ENCODE measurements at regions not wholly inside any gene's neighbourhood (a gene's known extent, or its start where the extent isn't known, plus 50 kb on each side); places are given as distances from the start of the nearest gene placed in this dataset.

DNA sequence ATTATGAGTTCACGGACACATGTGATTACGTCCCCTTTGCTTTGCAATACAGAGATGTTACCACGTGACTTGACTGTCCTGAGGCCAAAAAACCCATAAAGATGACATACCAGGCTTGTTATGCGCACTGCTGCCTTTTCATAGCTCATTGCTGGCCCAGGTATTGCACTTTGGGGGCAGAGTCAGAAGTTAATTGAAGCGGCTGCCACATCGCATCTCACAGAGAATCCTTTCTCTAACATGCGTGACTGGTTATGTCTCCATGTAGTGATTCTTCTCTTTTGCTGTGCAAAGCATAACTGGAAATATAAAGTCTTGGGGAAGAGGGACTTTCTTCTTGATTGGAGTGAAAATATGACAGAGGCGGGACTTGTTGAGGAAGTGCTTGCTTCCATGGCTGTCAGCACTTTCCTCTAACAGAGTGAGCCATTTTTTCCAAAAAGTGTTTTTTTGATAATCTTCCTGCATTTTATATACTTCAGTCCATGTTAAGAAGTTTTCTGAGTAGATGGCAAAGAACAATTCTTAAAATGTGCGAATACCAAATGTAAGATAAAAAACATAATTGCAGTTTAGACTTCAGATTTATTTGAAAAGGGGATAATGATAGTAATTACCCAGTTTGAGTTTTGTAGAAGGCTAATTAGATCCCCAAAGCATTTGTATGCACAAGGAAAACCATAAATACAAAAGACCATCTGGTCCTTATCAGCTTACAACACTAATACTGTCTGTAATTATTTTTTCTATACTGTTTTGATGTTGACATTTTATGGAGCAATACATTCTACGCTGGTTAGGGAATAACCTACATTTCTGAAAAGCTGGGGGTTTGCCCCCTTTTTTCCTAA, 324.6 kb upstream of the MTNR1B start:
- ATAC-seq (ENCODE audit: low read depth in 2 of 2) (no peak), DNase-seq (no peak)
- Mint-ChIP-seq H3K4me3 (no peak overlapping the region), H3K9me3 (peaks cover 0 to 5% (median 0%) of the 10 kb centered on the region in 7 donors), H3K36me3 (no peaks in the 10 kb centered on the region), H3K4me1 (no peaks in the 10 kb centered on the region), H3K27ac (no peak overlapping the region), H3K27me3 (no peaks in the 10 kb centered on the region)

DNA sequence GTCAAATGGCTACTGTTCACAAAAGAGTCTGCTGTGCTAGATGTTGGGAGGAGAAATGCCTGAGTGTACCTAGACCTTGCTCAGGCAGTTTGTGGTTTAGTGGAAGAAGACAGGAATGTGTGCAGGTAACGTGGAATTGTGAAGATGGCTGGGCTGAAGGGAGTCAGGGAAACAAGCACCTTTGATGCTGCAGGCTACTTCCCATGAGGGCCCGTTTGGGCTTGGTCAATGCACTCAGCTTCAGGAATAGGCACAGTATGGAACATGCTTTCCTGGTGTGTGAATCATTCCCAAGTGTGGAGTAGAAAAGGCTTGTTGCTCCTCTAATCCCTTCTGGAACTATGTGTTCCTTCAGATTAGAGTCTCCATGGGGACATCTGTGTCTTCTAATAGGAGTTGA, 318.3 kb upstream of the MTNR1B start:
- Mint-ChIP-seq H3K36me3 (no peaks in the 10 kb centered on the region), H3K4me3 (no peak overlapping the region), H3K9me3 (peaks cover 0 to 7% (median 0%) of the 10 kb centered on the region in 7 donors), H3K27ac (no peak overlapping the region), H3K27me3 (no peaks in the 10 kb centered on the region), H3K4me1 (no peaks in the 10 kb centered on the region)
- ATAC-seq (ENCODE audit: low read depth in 2 of 2) (no peak), DNase-seq (no peak)

GRCh38 chr11:92653454-92653853, 316.0 kb upstream of the MTNR1B start:
- Mint-ChIP-seq H3K9me3 (peaks cover 0 to 7% (median 0%) of the 10 kb centered on the region in 7 donors), H3K4me1 (no peaks in the 10 kb centered on the region), H3K4me3 (no peak overlapping the region), H3K36me3 (no peaks in the 10 kb centered on the region), H3K27me3 (no peaks in the 10 kb centered on the region), H3K27ac (no peak overlapping the region)
- ATAC-seq (ENCODE audit: low read depth in 2 of 2) (no peak), DNase-seq (no peak)

DNA sequence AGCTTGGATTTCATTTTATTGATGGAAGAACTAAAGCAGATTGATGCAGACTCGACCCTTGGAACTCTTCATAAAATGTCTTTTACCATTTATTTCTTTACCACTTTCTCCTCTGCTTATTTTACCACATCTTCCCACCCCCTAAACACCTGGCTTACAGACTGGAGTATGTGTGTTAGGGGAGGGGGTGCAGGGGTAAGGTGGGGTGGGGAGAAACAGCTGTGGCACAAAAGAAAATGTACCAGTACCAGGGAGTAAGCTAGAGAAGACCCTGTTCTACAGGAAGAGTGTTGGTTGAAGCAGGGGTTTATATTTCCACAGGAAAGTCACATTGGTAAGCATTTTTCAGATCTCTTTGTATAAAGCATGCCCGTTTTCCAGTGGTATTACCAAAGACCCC, 312.7 kb upstream of the MTNR1B start:
- Mint-ChIP-seq H3K4me1 (no peaks in the 10 kb centered on the region), H3K4me3 (no peak overlapping the region), H3K9me3 (peaks cover 0 to 5% (median 0%) of the 10 kb centered on the region in 7 donors), H3K36me3 (no peaks in the 10 kb centered on the region), H3K27me3 (no peaks in the 10 kb centered on the region), H3K27ac (no peak overlapping the region)
- DNase-seq = no peak
- ATAC-seq (ENCODE audit: low read depth in 2 of 2) = no peak

- no peak for DNase-seq
- ATAC-seq (ENCODE audit: low read depth in 2 of 2) = no peak
- Mint-ChIP-seq H3K36me3 (no peaks in the 10 kb centered on the region), H3K27ac (no peak overlapping the region), H3K9me3 (peaks cover 0 to 5% (median 0%) of the 10 kb centered on the region in 7 donors), H3K4me3 (no peak overlapping the region), H3K27me3 (no peaks in the 10 kb centered on the region), H3K4me1 (no peaks in the 10 kb centered on the region)
Observed at GRCh38 chr11:92657226-92657625, 312.2 kb upstream of the MTNR1B start.

DNA sequence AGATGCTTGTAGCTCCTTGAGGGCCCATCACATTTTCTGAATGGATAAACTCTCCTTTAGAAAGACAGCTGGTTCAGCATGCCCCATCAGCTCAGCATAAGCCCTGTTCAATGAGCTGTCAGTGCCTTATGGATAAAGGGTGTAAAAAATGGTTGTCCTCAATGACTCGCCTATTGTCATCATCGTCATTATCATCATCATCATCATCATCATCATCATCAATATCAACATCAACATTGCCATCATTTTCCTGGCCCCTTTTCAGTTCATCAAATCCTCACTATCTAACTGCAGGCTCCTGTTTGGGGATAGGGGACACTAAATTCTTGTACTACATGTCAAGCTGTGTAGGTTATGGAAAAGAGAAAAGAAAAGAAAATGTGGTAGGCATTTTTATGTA, 310.7 kb upstream of the MTNR1B start:
- Mint-ChIP-seq H3K4me1 (no peaks in the 10 kb centered on the region), H3K27me3 (no peaks in the 10 kb centered on the region), H3K27ac (no peak overlapping the region), H3K4me3 (no peak overlapping the region), H3K36me3 (no peaks in the 10 kb centered on the region), H3K9me3 (peaks cover 0 to 5% (median 2%) of the 10 kb centered on the region in 7 donors)
- ATAC-seq (ENCODE audit: low read depth in 2 of 2) = no peak
- no peak for DNase-seq

GRCh38 chr11:92659793-92660192, 309.7 kb upstream of the MTNR1B start:
- H3K27me3 Mint-ChIP-seq = no peaks in the 10 kb centered on the region
- DNase-seq (no peak), ATAC-seq (ENCODE audit: low read depth in 2 of 2) (no peak)
- peaks cover 0 to 5% (median 2%) of the 10 kb centered on the region in 7 donors for H3K9me3 Mint-ChIP-seq
- H3K4me3 Mint-ChIP-seq = no peak overlapping the region
- H3K4me1 Mint-ChIP-seq = no peaks in the 10 kb centered on the region
- no peaks in the 10 kb centered on the region for H3K36me3 Mint-ChIP-seq
- H3K27ac Mint-ChIP-seq = no peak overlapping the region

DNA sequence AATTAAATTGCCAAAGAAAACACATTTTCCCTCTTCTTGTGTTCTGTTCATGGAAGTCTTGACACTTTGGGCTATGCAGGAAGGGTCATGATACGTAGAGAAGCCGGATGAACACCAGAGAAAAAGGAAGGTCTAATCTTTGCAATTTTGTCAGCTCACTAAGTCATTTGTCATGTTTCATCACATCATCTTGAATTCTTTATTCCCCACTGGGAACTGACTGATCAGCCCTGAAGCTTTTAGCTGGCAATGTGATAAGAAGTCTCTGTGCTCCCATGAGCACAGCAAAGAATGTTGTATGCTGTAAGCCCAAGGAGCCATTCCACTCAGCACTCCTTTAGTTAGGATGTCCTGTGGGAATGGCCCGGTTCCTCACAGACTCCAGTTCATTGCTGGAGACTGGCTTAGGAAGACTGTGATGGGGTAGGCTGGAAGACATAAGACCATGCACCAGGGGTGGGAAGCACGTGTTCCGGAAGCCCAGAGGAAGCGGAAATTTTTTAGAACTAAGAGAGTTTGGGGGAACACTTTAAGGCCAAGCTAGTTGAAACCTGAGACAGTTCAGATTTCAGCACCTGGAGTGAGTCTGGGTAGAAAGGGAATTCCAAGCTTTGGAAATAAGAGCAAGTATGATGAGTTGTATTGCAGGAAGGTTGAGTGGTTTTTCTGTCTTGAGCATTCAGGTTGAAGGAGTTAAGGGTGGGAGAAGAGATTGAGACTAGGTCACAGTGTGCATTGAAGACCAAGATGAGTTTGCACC, 306.7 kb upstream of the MTNR1B start:
- ATAC-seq (ENCODE audit: low read depth in 2 of 2) = no peak
- DNase-seq = no peak
- peaks cover 0 to 5% (median 4%) of the 10 kb centered on the region in 7 donors for H3K9me3 Mint-ChIP-seq
- peak overlapping the region in 1 of 8 donors; percentile 26 for H3K4me3 Mint-ChIP-seq
- H3K27ac Mint-ChIP-seq = no peak overlapping the region
- H3K4me1 Mint-ChIP-seq = no peaks in the 10 kb centered on the region
- H3K27me3 Mint-ChIP-seq = no peaks in the 10 kb centered on the region
- no peaks in the 10 kb centered on the region for H3K36me3 Mint-ChIP-seq

GRCh38 chr11:92663539-92663938, 305.9 kb upstream of the MTNR1B start:
- no peak for DNase-seq
- Mint-ChIP-seq H3K27me3 (no peaks in the 10 kb centered on the region), H3K4me3 (no peak overlapping the region), H3K9me3 (peaks cover 0 to 5% (median 4%) of the 10 kb centered on the region in 7 donors), H3K36me3 (no peaks in the 10 kb centered on the region), H3K27ac (no peak overlapping the region), H3K4me1 (no peaks in the 10 kb centered on the region)
- ATAC-seq (ENCODE audit: low read depth in 2 of 2) = no peak

- Mint-ChIP-seq H3K27ac (no peak overlapping the region), H3K4me1 (no peaks in the 10 kb centered on the region), H3K9me3 (peaks cover 0 to 5% (median 2%) of the 10 kb centered on the region in 7 donors), H3K27me3 (no peaks in the 10 kb centered on the region), H3K4me3 (no peak overlapping the region), H3K36me3 (no peaks in the 10 kb centered on the region)
- ATAC-seq (ENCODE audit: low read depth in 2 of 2) (no peak), DNase-seq (no peak)
Observed at GRCh38 chr11:92667486-92668152, 301.8 kb upstream of the MTNR1B start.

- no peak for DNase-seq
- Mint-ChIP-seq H3K9me3 (peaks cover 0 to 4% (median 0%) of the 10 kb centered on the region in 7 donors), H3K27ac (no peak overlapping the region), H3K4me3 (no peak overlapping the region), H3K36me3 (no peaks in the 10 kb centered on the region), H3K27me3 (no peaks in the 10 kb centered on the region), H3K4me1 (no peaks in the 10 kb centered on the region)
- ATAC-seq (ENCODE audit: low read depth in 2 of 2) = no peak
Observed at GRCh38 chr11:92670308-92670890, 299.1 kb upstream of the MTNR1B start.

- Mint-ChIP-seq H3K9me3 (peaks cover 0 to 4% (median 0%) of the 10 kb centered on the region in 7 donors), H3K4me1 (no peaks in the 10 kb centered on the region), H3K36me3 (no peaks in the 10 kb centered on the region), H3K27ac (no peak overlapping the region), H3K27me3 (no peaks in the 10 kb centered on the region), H3K4me3 (no peak overlapping the region)
- DNase-seq = no peak
- no peak for ATAC-seq (ENCODE audit: low read depth in 2 of 2)
Observed at GRCh38 chr11:92671081-92671480, 298.4 kb upstream of the MTNR1B start.

- H3K27ac Mint-ChIP-seq = no peak overlapping the region
- no peak for DNase-seq
- H3K4me3 Mint-ChIP-seq = no peak overlapping the region
- ATAC-seq (ENCODE audit: low read depth in 2 of 2) = no peak
- no peaks in the 10 kb centered on the region for H3K4me1 Mint-ChIP-seq
- H3K36me3 Mint-ChIP-seq = no peaks in the 10 kb centered on the region
- no peaks in the 10 kb centered on the region for H3K27me3 Mint-ChIP-seq
- H3K9me3 Mint-ChIP-seq = peaks cover 0 to 19% (median 9%) of the 10 kb centered on the region in 7 donors
Observed at GRCh38 chr11:92675303-92675702, 294.1 kb upstream of the MTNR1B start.

Measured in naive B cell (primary cell).